Smooth muscle cell of the brain vasculature (primary cell): ENCODE measurements at regions not wholly inside any gene's neighbourhood (a gene's known extent, or its start where the extent isn't known, plus 50 kb on each side); places are given as distances from the start of the nearest gene placed in this dataset.
"Not testable (repeated sequence)": the region's sequence is repeated elsewhere in the genome, so short reads cannot be mapped to it uniquely, and the experiment has no call there.

Source experiments
- DNase-seq: peaks from one replicate; pipeline ENCODE4 v3.0.0-alpha.2; 2012; ENCODE audit warnings: low read depth, low spot score

DNA sequence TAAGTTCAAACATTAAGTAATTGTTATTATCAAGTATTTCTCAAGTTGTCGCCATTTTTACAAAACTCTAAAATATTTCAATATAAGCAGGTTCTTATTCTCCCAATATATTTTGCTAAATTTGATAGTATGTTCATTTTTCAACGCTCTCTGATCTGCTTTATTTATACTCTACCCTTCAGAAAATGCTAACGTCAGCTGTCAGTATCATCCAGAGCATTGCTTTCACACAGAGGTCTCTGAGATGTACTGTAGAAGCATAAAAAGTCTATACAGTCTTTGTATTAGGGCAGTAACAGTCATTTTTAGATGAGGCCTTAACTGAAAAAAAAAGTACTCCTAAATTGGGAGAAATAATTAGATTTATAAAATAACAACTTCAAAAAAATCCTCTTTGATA lies 533.1 kb upstream of the LRFN5 start:
- no peak for DNase-seq

- DNase-seq = no peak
These were observed 533.9 kb upstream of the LRFN5 start for GRCh38 chr14:41072776-41073175.

DNA sequence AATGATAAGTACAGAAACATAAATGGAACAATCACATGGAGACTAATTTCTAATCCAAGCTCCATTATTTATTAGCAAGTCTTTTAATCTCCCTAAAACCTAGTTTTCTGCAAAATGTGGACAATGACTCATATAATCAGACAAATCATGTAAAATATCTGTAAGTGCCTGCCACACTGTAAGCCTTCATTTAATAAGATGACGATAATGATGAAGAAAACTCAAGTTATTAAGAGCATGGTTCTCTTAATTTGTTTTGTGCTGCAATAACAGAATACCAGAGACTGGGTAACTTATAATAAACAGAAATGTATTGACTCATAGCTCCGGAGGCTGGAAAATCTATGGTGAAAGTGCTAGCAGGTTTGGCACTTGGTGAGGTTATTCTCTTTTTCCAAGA lies 535.3 kb upstream of the LRFN5 start:
- no peak for DNase-seq

DNA sequence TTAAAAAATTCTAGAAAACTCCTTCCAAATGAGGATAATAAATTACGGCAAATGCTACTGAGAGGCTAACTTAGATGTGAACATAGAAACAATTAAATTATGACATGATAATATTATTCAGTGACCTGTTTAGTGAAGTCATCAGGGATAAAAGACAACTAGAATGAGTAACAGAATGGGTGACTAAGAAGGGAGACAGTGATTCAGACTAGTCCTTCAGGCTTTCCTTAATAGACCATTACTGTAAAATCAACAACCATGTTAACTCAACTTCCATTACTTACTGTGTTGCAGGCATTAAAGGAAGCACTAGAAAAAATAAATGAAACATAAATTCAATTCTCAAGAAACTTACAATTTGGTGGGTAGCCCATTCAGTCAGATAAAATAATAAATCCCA lies 543.9 kb upstream of the LRFN5 start:
- no peak for DNase-seq

DNA sequence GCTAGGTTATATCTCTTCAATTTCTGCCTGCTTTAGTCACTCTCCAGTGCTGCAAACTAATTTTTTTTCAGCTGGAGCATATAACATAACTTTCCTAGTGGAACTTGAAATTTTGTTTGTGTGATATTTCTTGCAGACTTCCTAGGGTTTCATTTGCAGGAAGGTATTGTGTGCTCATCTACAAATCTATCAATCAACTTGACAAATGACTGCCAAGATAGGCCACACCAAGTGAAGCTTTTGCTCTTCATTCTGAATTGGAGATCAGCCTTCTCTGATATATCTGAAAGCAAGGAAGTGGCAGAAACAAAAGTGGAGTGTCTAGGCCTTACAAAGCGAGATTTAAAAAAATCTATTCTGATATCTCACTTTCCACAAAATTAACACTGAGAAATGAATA lies 551.1 kb upstream of the LRFN5 start:
- no peak for DNase-seq

DNA sequence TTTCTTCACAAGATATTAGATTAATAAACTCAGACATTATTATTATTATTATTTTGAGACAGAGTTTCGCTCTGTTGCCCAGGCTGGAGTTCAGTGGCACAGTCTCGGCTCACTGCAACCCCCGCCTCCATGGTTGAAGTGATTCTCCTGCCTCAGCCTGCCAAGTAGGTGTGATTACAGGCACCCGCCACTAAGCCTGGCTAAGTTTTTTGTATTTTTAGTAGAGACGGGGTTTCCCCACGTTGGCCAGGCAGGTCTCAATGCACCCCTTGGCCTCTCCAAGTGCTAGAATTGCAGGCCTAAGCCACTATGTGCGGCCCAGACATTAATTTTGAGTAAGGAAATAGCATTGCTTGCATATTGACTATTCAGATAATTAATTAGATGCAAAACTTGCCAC lies 554.9 kb upstream of the LRFN5 start:
- DNase-seq = no peak

DNA sequence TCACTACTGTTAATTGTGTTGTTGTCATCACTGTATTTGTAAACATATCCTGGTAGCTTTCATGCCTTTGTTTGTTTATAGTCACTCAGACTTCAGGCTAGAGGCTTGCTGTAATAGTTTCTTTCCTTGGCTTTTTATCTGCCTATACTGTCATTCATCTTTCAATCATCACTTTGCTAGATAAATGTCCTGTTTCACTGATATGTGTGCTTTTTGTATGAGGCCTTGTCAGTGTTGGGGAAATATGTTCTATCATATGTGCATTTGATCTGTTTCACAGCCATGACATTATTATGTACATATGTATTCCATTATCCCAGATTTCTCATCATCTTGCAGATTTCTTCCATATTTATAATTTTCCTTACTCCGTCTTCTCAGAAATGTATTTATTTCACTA lies 558.9 kb upstream of the LRFN5 start:
- DNase-seq = no peak

DNA sequence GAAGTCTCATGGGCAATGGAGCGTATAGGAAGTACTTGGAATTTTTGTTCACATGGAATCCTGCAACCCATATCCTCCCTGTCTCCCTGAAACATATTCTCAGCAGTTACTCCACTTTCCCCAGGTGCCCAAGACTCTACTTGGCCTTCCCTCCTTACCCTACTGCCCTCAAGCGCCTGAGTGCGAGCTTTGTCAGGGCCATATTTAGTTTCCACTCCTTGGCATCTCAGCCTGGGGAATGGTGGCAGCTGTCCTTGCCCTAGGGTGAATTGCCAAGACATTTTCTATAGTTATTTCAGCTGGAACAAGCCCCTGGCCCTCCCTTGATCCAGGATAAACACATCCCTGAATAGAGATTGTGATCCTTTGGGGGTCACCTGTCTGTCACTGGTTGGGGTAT lies 569.3 kb upstream of the LRFN5 start:
- DNase-seq = no peak

DNA sequence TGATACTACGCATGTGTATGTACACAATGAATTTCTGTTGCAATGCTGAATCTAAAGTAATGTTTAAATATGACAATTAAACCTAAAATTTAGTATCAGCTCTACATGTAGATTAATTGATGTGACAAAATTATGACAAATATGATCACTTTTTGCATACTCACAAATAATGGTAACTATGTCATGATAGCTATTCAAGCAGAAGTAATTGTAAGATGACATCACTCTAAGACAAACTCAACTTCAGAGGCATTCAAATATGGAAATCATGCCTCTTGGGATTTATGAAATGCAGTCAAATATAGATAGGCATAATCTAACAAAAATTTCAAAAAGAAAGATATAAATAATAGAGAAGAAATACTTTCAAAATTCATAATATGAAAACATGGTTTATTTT lies 571.7 kb upstream of the LRFN5 start:
- no peak for DNase-seq

DNA sequence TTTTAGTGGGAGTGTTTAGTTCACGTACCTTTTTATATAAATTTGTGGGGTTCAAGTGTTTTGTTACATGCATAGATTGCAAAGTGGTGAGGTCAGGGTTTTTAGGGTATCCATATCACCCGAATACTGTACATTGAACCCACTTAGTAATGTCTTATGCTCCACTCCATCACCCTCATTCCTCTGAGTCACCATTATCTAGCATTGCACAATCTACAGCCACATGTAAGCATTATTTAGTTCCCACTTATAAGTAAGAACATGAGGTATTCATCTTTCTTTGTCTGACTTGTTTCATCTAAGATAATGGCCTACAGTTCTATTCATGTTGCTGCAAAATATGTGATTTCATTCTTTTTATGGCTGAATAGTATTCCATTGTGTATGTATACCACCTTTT lies 583.7 kb upstream of the LRFN5 start:
- DNase-seq = no peak

DNA sequence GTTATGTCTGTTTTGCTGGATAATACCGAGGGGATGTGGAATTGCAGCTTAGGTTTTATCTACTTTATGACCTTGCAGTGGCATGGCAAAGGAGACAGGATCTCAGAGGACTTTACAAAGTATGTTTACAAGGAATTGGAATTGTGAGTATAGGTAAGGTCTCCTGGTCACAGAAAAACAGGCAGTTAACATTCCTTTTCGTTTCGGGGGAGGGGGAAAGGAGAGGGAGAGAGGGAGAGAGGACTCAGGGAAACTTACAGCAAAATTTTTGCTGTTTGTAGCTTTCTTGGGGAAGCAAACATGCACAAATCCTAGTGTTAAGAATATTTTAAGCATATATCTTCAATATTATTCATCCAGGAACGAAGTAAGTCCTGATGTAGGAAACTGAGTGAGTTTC lies 590.5 kb upstream of the LRFN5 start:
- DNase-seq = no peak

- DNase-seq = no peak
These were observed 606.3 kb upstream of the LRFN5 start for GRCh38 chr14:41000350-41000749.

- no peak for DNase-seq
These were observed 617.4 kb upstream of the LRFN5 start for GRCh38 chr14:40989260-40989659.

DNA sequence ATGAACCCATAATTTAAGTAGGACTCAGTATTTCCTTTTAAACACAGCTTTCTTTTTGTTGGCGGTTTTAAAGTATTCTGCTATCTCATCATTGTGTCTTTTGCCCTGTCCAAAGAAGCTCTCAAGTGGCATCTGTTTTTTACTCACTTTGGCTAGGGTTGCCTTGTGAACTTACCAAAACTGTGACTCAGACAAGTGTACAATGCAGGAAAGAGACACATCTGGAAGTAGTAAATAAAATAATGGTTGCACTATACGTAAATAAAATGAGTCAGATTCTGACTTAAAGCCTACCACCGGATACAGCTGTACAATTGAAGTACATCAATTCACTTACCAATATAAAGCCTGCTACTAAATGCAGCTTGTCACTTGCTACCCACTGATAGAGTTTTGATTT lies 619.2 kb upstream of the LRFN5 start:
- no peak for DNase-seq

DNA sequence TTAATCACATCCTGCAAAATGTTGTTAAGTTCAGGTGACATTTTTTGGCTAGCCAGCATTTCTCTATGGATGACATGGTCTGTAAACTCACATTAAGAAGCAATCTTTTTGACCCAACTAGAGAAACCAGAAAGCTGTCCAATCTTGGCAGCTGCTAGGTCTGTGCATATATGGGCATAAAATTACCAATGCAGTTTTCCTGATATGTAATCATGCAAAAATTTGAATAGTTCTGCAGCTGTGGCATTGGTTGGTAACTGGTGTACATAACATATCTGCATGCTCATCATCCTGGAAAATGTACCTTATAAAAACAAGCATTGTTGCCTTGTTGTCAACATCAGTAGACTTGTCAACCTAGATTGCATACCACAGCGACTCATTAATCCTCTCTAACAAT lies 620.0 kb upstream of the LRFN5 start:
- no peak for DNase-seq

DNA sequence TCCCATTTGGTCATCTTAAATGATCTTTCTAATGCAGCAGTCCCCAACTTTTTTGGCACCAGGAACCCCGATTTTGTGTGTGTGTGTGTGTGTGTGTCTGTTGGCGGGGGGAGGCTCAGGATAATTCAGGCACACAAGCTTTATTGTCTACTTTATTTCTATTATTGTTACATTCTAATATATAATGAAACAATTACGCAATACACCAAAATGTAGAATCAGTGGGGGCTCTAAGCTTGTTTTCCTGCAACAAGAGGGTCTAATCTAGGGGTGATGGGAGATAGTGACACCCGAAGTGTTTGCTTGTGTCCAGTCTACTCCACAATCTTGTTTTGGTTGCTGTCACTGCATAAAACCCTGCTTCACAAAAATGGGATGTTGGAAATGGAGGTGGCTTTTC lies 621.1 kb upstream of the LRFN5 start:
- DNase-seq = no peak

DNA sequence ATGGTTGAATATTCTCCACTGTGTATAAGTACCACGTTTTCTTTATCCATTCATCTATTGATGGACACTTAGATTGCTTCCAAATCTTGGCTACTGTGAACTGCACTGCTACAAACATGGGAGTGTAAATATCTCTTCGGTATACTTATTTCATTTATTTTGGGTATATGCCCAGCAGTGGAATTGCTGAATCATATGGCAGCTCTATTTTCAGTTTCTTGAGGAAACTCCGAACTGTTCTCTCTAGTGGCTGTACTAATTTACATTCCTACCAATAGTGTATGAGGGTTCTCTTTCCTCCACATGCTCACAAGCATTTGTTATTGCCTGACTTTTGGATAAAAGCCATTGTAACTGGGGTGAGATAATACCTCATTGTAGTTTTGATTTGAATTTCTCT lies 623.1 kb upstream of the LRFN5 start:
- DNase-seq = no peak

GRCh38 chr14:40981247-40981646 lies 625.4 kb upstream of the LRFN5 start:
- DNase-seq = no peak

- not testable (repeated sequence) for DNase-seq
These were observed 646.4 kb upstream of the LRFN5 start for GRCh38 chr14:40960257-40960656.

DNA sequence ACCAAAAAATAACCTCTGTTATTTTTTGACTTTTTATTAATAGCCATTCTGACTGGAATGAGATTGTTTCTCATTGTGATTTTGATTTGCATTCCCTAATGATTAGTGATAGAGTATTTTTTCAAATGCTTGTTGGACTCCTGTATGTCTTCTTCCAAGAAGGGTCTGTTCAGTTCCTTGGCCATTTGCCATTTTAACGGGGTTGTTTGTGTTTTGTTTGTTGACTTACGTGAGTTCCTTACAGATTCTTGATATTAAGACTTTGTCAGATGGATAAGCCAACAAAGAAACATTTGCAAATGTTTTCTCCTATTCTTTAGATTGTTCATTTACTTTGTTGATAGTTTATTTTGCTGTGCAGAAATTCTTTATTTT lies 651.6 kb upstream of the LRFN5 start:
- DNase-seq = no peak

GRCh38 chr14:40954448-40955130 lies 652.1 kb upstream of the LRFN5 start:
- DNase-seq = not testable (repeated sequence)

- no peak for DNase-seq
These were observed 662.2 kb upstream of the LRFN5 start for GRCh38 chr14:40944521-40944920.

GRCh38 chr14:40936861-40937260 lies 669.8 kb upstream of the LRFN5 start:
- no peak for DNase-seq

DNA sequence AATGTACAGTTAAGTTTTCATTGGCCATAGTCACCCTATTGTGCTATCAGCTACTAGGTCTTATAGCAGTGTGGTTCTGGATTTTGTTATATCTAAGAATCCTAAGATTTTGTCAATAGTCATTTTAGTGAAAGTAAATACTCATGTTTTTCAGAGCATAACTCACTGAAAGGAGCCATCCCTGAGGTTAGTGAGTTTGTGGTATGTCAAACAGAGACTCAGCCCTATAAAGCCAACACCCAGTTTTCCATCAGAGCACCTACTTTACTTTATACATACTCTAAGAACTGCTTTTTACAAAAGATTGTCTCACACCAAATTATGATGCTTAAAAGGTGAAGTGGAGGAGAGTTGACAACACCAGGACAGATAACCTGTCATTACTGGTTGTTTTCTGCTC lies 686.3 kb upstream of the LRFN5 start:
- no peak for DNase-seq
